Left ventricle myocardium superior (tissue), 1 donor: ENCODE measurements at regions not wholly inside any gene's neighbourhood (a gene's known extent, or its start where the extent isn't known, plus 50 kb on each side); places are given as distances from the start of the nearest gene placed in this dataset.

Experiments
- ATAC-seq: fragments of 200-7000 bp; cut with Tn5 transposase; one replicate; pipeline ENCODE4 v1.9.1; 2020; ENCODE audit warnings: mild to moderate bottlenecking, moderate library complexity
- DNase-seq: peaks from one replicate; pipeline ENCODE4 v3.0.0-alpha.2; 2020
- intact Hi-C: fragments of 100-400 bp; cut with micrococcal nuclease; formaldehyde crosslinking; loops from one replicate; pipeline ENCODE4 v1.11.0; 2022
- donor health status: DM: no; HTN: yes; CAD: no; lungs with severe emphysema.

- intact Hi-C loops, result no loop called here
- no peak for ATAC-seq
- no peak for DNase-seq
Observed at GRCh38 chr2:15714609-15715008, 122.9 kb downstream of the DDX1 start.

DNA sequence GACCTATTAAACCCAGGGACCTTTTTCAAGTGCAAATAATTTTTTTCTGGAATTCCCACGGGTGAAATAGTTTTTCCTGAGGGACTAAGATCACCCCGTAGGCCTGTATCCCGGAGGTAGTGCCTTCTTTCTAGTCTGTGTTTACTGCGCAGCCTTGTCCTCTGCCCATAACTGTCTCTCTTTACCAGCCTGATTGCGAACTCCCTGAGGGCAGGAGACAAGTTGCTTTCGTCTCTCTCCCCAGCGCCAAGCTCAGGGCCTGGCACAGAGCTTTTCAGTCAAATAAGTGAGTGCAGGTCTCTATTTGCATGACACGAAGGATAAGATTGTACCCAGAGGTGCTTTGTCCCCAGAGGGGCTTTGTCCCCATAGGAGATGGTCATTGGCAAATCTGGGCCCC lies 123.9 kb downstream of the DDX1 start:
- intact Hi-C loops, result no loop called here
- no peak for ATAC-seq
- DNase-seq, result no peak

- ATAC-seq, result no peak
- intact Hi-C loops, result no loop called here
Observed at GRCh38 chr2:15718103-15718943, 126.7 kb downstream of the DDX1 start.

DNA sequence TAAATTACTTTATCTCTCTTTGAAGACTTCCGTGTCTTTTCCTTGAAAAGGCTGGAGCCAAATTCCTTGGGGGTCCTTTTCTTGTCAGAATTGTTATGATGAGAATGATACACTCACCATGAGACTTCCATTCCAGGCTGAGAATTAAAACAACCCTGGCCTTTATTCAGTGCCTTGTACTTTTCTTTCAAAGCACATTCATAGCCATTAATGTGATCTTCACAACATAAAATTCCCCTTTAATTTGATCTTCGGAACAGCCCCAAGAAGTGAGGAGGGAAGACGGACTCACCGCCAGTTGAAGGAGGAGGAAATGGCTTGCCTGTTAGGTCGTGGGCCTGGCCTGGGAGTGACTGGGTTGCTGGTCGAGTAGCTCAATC lies 127.3 kb downstream of the DDX1 start:
- ATAC-seq, result no peak
- intact Hi-C loops, result no loop called here
- DNase-seq, result no peak

More at GRCh38 chr2:15718103-15718943, 126.7 kb downstream of the DDX1 start:
- no peak for DNase-seq

- no peak for ATAC-seq
- DNase-seq, result no peak
- intact Hi-C loops, result no loop called here
Observed at GRCh38 chr2:15719566-15720313, 128.1 kb downstream of the DDX1 start.

DNA sequence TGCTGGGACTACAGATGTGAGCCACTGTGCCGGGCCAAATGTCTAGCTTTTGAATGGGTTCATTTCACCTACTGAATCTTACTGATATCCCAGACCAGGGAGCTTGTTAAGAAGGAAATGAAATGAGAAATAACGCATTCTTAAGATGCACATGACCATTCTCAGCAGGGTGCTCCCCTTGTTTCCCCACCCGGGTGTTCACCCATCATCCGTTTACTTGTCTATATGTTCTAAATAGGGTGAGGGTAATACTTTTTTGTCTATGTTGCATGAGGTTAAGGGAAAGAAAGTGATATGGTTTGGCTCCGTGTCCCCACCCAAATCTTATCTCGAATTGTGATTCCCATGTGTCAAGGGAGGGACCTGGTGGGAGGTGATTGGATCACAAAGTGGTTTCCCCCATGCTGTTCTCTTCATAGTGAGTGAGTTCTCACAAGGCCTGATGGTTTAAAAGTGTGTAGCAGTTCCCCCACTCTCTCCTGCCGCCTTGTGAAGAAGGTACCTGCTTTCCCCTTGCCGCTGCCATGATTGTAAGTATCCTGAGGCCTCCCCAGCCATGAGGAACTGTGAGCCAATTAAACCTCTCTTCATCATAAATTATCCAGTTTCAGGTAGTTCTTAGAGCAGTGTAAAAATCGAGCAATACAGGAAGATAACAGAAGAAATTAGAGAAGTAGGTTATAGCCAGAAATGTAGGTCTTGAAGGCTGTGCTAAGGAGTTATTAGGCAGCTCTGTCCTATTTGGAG lies 129.1 kb downstream of the DDX1 start:
- DNase-seq (no peak), ATAC-seq (no peak)
- intact Hi-C loops, result no loop called here

GRCh38 chr2:15721411-15722067 lies 129.9 kb downstream of the DDX1 start:
- ATAC-seq, result no peak
- DNase-seq, result no peak
- intact Hi-C loops, result no loop called here

- ATAC-seq (no peak), DNase-seq (no peak)
- intact Hi-C loops, result no loop called here
Observed at GRCh38 chr2:15722980-15723379, 131.3 kb downstream of the DDX1 start.

DNA sequence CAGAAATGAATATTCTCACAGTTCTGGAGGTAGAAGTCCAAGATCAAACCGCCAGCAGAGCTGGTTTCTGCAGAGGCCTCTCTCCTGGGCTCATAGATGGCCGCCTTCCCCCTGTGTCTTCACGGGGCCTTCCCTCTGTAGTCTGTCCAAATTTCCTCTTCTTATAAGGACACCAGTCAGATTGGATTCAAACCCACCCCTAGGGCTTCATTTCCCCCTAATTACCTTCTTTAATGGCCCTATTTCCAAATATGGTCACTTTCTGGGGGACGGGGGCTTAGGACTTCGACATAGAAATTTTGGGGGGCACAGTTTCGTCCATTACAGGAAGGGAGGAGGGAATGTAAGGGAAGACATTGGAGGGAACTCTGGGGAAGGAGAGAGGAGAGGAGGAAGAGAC lies 132.6 kb downstream of the DDX1 start:
- intact Hi-C loops, result no loop called here
- DNase-seq (no peak), ATAC-seq (no peak)

DNA sequence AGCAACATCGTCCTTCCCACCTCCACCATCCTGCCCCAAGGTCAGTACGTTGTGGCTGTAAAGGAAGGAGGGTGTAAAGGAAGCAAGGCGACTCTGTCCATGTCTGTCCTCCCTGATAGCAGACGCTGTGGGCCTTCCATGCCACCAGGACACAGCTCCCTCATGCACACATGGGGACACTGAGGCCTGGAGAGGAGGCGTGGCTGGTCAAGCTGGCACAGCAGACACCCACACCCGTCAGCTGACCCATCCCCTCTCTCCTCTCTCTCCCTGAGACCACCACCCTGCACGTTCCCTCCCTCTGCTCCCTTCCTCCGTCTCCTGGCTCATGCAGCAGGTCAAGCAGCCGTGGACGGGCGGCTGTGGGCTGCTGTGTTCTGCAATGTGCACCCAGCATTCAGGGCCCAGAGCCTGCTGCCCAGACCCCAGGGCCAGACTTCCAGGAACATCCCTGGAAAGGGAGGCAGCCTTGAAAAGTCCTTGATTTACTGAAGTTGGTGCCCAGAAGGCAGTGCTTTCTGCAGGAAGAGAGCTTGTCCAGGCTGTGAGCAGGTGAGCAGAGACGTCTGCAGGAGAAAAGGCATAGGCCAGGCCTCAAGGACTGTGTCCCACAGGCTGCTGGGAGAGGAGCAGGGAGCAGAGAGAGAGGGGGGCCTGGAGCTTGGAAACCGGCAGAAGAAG lies 133.6 kb downstream of the DDX1 start:
- DNase-seq (no peak), ATAC-seq (no peak)
- intact Hi-C loops, result no loop called here

DNA sequence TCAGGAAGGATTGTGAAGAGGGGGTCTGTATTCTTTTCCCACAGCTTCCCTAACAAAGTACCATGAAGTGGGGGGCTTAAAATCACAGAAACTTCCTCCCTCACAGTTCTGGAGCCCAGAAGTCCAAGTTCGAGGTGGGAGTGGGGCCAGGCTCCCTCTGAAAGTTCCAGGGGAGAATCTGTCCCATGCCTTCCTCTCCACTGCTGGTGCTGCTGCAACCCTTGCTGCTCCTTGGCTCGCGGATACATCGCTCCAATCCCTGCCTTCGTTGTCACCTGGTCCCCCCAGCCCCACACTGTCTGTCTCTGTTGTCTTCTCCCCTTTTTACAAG lies 134.1 kb downstream of the DDX1 start:
- DNase-seq (no peak), ATAC-seq (no peak)
- intact Hi-C loops, result no loop called here

- DNase-seq, result no peak
- ATAC-seq, result no peak
- intact Hi-C loops, result no loop called here
Observed at GRCh38 chr2:15726321-15727057, 134.8 kb downstream of the DDX1 start.

GRCh38 chr2:15727396-15728244 lies 136.0 kb downstream of the DDX1 start:
- intact Hi-C loops, result no loop called here
- ATAC-seq, result no peak

DNA sequence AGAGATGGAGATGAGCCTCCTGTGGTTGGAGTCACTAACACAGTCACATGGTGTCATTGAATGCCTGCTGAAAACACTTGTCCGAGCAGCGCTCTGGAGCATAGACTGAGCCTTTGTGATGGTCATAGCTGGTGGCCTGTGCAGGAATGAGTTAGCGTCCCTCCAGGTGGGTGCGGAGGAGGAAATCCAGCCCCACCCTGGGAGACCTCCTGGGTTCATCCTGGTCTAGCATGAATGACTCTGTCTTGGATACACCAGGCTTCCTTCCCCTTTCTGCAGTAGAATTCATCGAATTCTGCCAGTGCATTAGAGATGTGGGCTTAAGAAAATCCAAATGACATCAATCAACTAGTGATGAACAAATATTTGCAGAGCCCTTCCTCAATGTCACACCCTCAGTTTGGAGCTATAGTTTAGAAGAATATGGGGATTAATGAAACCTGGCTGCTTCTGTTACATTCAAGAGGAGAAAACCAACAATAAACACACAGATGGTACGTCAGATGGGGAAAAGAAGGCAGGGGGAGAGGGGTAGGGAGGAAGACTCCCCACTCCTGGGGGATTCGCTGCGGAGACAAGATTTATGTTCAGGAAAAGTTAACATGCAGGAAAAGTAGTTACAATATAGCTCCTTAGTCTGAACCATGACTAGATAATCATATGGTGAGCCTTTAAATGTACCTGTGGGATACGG lies 136.7 kb downstream of the DDX1 start:
- DNase-seq, result no peak
- intact Hi-C loops, result no loop called here
- ATAC-seq, result no peak

More at GRCh38 chr2:15727396-15728244, 136.0 kb downstream of the DDX1 start:
- no peak for DNase-seq

DNA sequence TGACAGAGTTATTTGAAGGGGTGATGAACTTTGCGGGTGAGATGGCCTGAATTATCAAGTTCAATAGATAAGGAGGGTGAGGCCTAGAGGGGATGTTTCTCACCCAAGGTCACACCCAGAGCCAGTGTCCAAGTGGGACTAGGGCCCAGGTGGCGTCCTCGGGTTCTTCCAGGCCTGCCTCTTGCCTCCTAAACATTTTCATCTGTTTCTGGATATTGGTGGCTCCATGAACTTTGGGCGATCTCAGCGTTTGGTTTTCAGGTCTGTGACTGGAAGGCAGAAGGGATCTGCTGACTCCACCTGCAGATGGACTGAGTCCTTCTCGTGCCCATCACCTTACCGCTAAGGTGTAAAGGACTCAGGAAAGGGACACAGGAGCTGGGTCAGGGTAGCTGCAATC lies 137.3 kb downstream of the DDX1 start:
- no peak for ATAC-seq
- no peak for DNase-seq
- intact Hi-C loops, result no loop called here

DNA sequence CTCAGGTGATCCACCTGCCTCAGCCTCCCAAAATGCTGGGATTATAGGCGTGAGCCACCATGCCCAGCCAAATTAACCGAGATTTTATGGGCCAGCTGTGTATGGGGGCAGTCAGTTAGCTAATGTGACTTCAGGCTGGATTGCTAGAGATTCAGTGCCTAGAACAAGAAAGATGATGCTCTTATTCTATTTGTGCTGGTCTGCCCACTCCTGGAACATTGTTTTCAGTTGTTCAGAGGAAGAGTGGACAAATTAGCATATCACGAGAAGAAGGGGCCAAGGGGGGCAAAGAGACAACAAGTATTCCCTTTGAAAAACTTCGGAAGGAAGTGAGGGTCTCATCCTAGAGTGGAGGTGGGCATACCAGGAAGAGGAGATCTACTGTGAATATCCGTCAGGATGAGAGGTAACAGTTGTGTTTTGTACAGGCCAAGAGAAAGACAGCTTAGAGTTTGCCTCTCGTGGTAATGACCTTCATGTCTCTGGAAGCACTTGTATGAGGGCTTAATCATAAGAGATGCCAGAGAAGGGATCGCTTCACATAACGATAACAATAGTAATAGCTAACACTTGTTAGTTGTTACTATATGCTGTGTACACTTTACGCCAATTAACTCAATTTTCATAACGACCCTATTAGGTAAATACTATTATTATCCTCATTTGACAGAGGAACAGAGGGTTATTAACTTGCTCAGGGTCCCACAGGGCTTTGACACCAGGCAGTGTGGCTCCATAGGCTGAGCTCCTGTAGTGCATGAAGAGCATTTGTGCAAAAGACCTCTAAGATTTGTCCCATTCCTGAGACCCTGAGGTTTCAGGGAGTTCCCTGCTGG lies 138.3 kb downstream of the DDX1 start:
- ATAC-seq, result peak; percentile 21
- no peak for DNase-seq
- intact Hi-C loops, result no loop called here
